Karpas-422 (cell line): ENCODE measurements at regions not wholly inside any gene's neighbourhood (a gene's known extent, or its start where the extent isn't known, plus 50 kb on each side); places are given as distances from the start of the nearest gene placed in this dataset.

Experiments used
- DNase-seq: peaks from one replicate; pipeline ENCODE4 v3.0.0-alpha.2; 2015
- H2AFZ ChIP-seq: fragments of 200-600 bp; sonication (generic); 2 replicates; pipeline ENCODE4 v1.6.1; 2014; ENCODE audit warnings: antibody characterized with exemption, low read length, mixed read lengths
- H3K27ac ChIP-seq: fragments of 200-600 bp; sonication (generic); 2 replicates; pipeline ENCODE4 v1.5.1; 2014; ENCODE audit warnings: mild to moderate bottlenecking, low read length, moderate library complexity
- H3K27me3 ChIP-seq: fragments of 200-600 bp; sonication (generic); 2 replicates; pipeline ENCODE4 v1.6.1; 2014; ENCODE audit warnings: low read length, mixed read lengths
- H3K36me3 ChIP-seq: fragments of 200-600 bp; sonication (generic); 2 replicates; pipeline ENCODE4 v1.6.1; 2014; ENCODE audit warnings: low read length, mixed read lengths; ENCODE audit not compliant: insufficient read depth
- H3K4me1 ChIP-seq: fragments of 200-600 bp; sonication (generic); 2 replicates; pipeline ENCODE4 v1.6.1; 2014; ENCODE audit warnings: mild to moderate bottlenecking, low read length, mixed read lengths
- H3K4me2 ChIP-seq: fragments of 200-600 bp; sonication (generic); 2 replicates; pipeline ENCODE4 v1.6.1; 2014; ENCODE audit warnings: low read length, low read depth, mild to moderate bottlenecking; ENCODE audit not compliant: poor library complexity, severe bottlenecking
- H3K4me3 ChIP-seq: fragments of 200-600 bp; sonication (generic); 2 replicates; pipeline ENCODE4 v1.5.1; 2014; ENCODE audit warnings: mild to moderate bottlenecking, antibody characterized with exemption, low read length, mixed read lengths
- H3K79me2 ChIP-seq: fragments of 200-600 bp; sonication (generic); 2 replicates; pipeline ENCODE4 v1.6.1; 2014; ENCODE audit warnings: mild to moderate bottlenecking, low read length, mixed read lengths
- H3K9ac ChIP-seq: fragments of 200-600 bp; sonication (generic); 2 replicates; pipeline ENCODE4 v1.6.0; 2014; ENCODE audit warnings: low read length
- H3K9me2 ChIP-seq: fragments of 200-600 bp; sonication (generic), shearing (Covaris generic); replicated peaks from 2 replicates; pipeline ENCODE4 v1.6.0; 2014; ENCODE audit warnings: mild to moderate bottlenecking, low read length, moderate library complexity; ENCODE audit not compliant: insufficient read depth
- H3K9me3 ChIP-seq: fragments of 300-700, 200-600 bp; sonication (generic); 2 replicates; pipeline ENCODE4 v1.6.1; 2014; ENCODE audit warnings: low read length, mixed read lengths
- H4K20me1 ChIP-seq: fragments of 200-600 bp; sonication (generic); 2 replicates; pipeline ENCODE4 v1.6.1; 2014; ENCODE audit warnings: mild to moderate bottlenecking, antibody characterized with exemption, low read length, low read depth; ENCODE audit not compliant: insufficient read depth

- Histone ChIP-seq H3K4me3 (no peak overlapping the region), H3K9ac (no peak overlapping the region), H3K9me2 (no peaks in the 10 kb centered on the region), H3K36me3 (no peaks in the 10 kb centered on the region), H3K27me3 (no peaks in the 10 kb centered on the region), H2AFZ (no peak overlapping the region), H3K27ac (no peak overlapping the region), H3K4me1 (peaks cover 60% of the 10 kb centered on the region), H3K9me3 (no peaks in the 10 kb centered on the region), H4K20me1 (no peaks in the 10 kb centered on the region), H3K79me2 (no peaks in the 10 kb centered on the region), H3K4me2 (no peak overlapping the region)
- DNase-seq = no peak
These were observed 94.7 kb upstream of the RUNX3 start for GRCh38 chr1:25024615-25025350.

- no peak for DNase-seq
- H3K9me3 ChIP-seq = no peaks in the 10 kb centered on the region
- peaks cover 60% of the 10 kb centered on the region for H3K4me1 ChIP-seq
- no peaks in the 10 kb centered on the region for H4K20me1 ChIP-seq
- no peaks in the 10 kb centered on the region for H3K79me2 ChIP-seq
- no peak overlapping the region for H3K27ac ChIP-seq
- H3K9ac ChIP-seq = no peak overlapping the region
- no peak overlapping the region for H3K4me3 ChIP-seq
- no peaks in the 10 kb centered on the region for H3K9me2 ChIP-seq
- H3K4me2 ChIP-seq = no peak overlapping the region
- no peak overlapping the region for H2AFZ ChIP-seq
- H3K27me3 ChIP-seq = no peaks in the 10 kb centered on the region
- H3K36me3 ChIP-seq = no peaks in the 10 kb centered on the region
These were observed 93.8 kb upstream of the RUNX3 start for GRCh38 chr1:25023826-25024225.

- Histone ChIP-seq H3K9me2 (no peaks in the 10 kb centered on the region), H3K4me1 (peaks cover 63% of the 10 kb centered on the region), H4K20me1 (no peaks in the 10 kb centered on the region), H3K4me3 (no peak overlapping the region; the same call in 1 of the 2 replicates), H3K27me3 (no peaks in the 10 kb centered on the region), H2AFZ (no peak overlapping the region), H3K27ac (peak overlapping the region; percentile 93), H3K36me3 (no peaks in the 10 kb centered on the region), H3K4me2 (peak overlapping the region; percentile 59), H3K79me2 (no peaks in the 10 kb centered on the region), H3K9ac (peak overlapping the region; percentile 76), H3K9me3 (no peaks in the 10 kb centered on the region)
- DNase-seq = no peak
These were observed 93.1 kb upstream of the RUNX3 start for GRCh38 chr1:25023190-25023578.

GRCh38 chr1:25022361-25023189, 92.5 kb upstream of the RUNX3 start:
- Histone ChIP-seq H3K4me3 (peak overlapping the region; percentile 59; the same call in 1 of the 2 replicates), H3K4me1 (peaks cover 67% of the 10 kb centered on the region), H3K9ac (peak overlapping the region; percentile 76), H3K79me2 (no peaks in the 10 kb centered on the region), H3K9me2 (no peaks in the 10 kb centered on the region), H2AFZ (peak overlapping the region; percentile 79; the same call in 1 of the 2 replicates), H3K36me3 (no peaks in the 10 kb centered on the region), H3K27ac (peak overlapping the region; percentile 93), H3K9me3 (no peaks in the 10 kb centered on the region), H3K27me3 (no peaks in the 10 kb centered on the region), H3K4me2 (peak overlapping the region; percentile 59), H4K20me1 (no peaks in the 10 kb centered on the region)
- DNase-seq = peak; percentile 92

GRCh38 chr1:25021591-25022215, 91.6 kb upstream of the RUNX3 start:
- peak overlapping the region; percentile 59 for H3K4me3 ChIP-seq
- H3K27ac ChIP-seq = peak overlapping the region; percentile 93
- no peaks in the 10 kb centered on the region for H3K9me3 ChIP-seq
- peaks cover 61% of the 10 kb centered on the region for H3K4me1 ChIP-seq
- peak; percentile 61 for DNase-seq
- peak overlapping the region; percentile 76 for H3K9ac ChIP-seq
- no peaks in the 10 kb centered on the region for H4K20me1 ChIP-seq
- H3K9me2 ChIP-seq = no peaks in the 10 kb centered on the region
- no peaks in the 10 kb centered on the region for H3K79me2 ChIP-seq
- H2AFZ ChIP-seq = no peak overlapping the region
- no peaks in the 10 kb centered on the region for H3K27me3 ChIP-seq
- peak overlapping the region; percentile 59 for H3K4me2 ChIP-seq
- H3K36me3 ChIP-seq = no peaks in the 10 kb centered on the region

- H3K4me3 ChIP-seq = peak overlapping the region; percentile 59; the same call in 1 of the 2 replicates
- H3K9ac ChIP-seq = peak overlapping the region; percentile 76
- H3K27me3 ChIP-seq = no peaks in the 10 kb centered on the region
- H3K9me2 ChIP-seq = no peaks in the 10 kb centered on the region
- H2AFZ ChIP-seq = no peak overlapping the region
- H3K4me2 ChIP-seq = peak overlapping the region; percentile 59
- no peaks in the 10 kb centered on the region for H4K20me1 ChIP-seq
- peaks cover 61% of the 10 kb centered on the region for H3K4me1 ChIP-seq
- peak overlapping the region; percentile 93; the same call in 1 of the 2 replicates for H3K27ac ChIP-seq
- H3K36me3 ChIP-seq = no peaks in the 10 kb centered on the region
- no peak for DNase-seq
- no peaks in the 10 kb centered on the region for H3K9me3 ChIP-seq
- H3K79me2 ChIP-seq = no peaks in the 10 kb centered on the region
These were observed 90.9 kb upstream of the RUNX3 start for GRCh38 chr1:25020851-25021590.

- Histone ChIP-seq H2AFZ (no peak overlapping the region), H3K9me3 (no peaks in the 10 kb centered on the region), H3K4me2 (peak overlapping the region; percentile 59), H3K9me2 (no peaks in the 10 kb centered on the region), H4K20me1 (no peaks in the 10 kb centered on the region), H3K4me3 (peak overlapping the region; percentile 32; the same call in 1 of the 2 replicates), H3K27me3 (no peaks in the 10 kb centered on the region), H3K36me3 (no peaks in the 10 kb centered on the region), H3K27ac (peak overlapping the region; percentile 78; the same call in 1 of the 2 replicates), H3K9ac (peak overlapping the region; percentile 22), H3K79me2 (no peaks in the 10 kb centered on the region), H3K4me1 (peaks cover 61% of the 10 kb centered on the region)
- peak; percentile 69 for DNase-seq
These were observed 90.2 kb upstream of the RUNX3 start for GRCh38 chr1:25020173-25020845.
